BE2C (cell line): ENCODE measurements at regions not wholly inside any gene's neighbourhood (a gene's known extent, or its start where the extent isn't known, plus 50 kb on each side); places are given as distances from the start of the nearest gene placed in this dataset.

ENCODE experiments used
- DNase-seq: peaks from one replicate; pipeline ENCODE4 v3.0.0-alpha.2; 2020
- H3K27me3 ChIP-seq: fragments of 250-450 bp; sonication (Bioruptor Pico); 2 replicates; pipeline ENCODE4 v1.5.1; 2020; ENCODE audit warnings: mild to moderate bottlenecking
- H3K36me3 ChIP-seq: fragments of 250-450 bp; sonication (Bioruptor Pico); 2 replicates; pipeline ENCODE4 v1.5.1; 2020; ENCODE audit warnings: mild to moderate bottlenecking
- H3K4me1 ChIP-seq: fragments of 250-450 bp; sonication (Bioruptor Pico); 2 replicates; pipeline ENCODE4 v1.5.1; 2020
- H3K4me3 ChIP-seq: 2 replicates; pipeline ENCODE4 v1.5.1; 2011; ENCODE audit warnings: low read depth, low read length
- H3K9me3 ChIP-seq: fragments of 250-450 bp; sonication (Bioruptor Pico); 2 replicates; pipeline ENCODE4 v1.5.1; 2020
- TF ChIP-seq, protein P1 (sequence below): IDR thresholded peaks from 2 replicates; pipeline ENCODE4 v1.5.1; 2012; ENCODE audit warnings: mild to moderate bottlenecking, low read depth, low read length

DNA sequence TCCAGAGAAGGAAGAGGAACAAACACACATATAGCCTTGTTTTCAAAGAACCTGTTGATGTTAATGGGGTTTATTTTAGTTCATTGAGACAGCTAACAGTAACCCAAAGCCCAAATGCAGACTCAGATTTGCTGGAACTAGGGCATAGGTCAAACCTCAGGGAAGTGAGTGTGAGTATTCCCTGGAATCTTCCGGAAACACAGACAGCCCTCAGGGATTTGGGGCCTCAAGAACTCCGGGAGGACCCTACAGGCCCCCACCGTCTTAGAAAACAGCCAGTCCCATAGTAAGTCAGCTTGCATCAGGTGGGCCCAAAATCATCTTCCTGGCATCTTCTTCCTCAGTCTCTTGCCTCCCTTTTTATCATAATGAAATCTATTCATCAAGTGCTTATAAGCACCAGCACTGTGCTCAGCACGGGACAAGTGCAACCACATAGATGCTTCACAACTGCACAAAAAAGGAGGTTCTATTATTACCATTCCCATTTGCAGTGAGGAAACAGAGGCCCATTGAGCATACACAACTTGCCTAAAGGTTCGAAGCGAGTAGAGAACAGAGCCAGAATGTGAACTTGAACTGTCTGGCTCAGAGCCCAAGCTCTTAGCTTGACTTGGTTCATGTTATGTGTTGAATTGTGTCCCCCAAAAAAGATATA is 50.2 kb upstream of the BCL11A start:
- Histone ChIP-seq H3K4me1 (no peaks in the 10 kb centered on the region), H3K9me3 (no peaks in the 10 kb centered on the region), H3K27me3 (no peaks in the 10 kb centered on the region), H3K36me3 (no peaks in the 10 kb centered on the region), H3K4me3 (no peak overlapping the region)
- no peak for DNase-seq
- TF ChIP-seq, protein P1, sequence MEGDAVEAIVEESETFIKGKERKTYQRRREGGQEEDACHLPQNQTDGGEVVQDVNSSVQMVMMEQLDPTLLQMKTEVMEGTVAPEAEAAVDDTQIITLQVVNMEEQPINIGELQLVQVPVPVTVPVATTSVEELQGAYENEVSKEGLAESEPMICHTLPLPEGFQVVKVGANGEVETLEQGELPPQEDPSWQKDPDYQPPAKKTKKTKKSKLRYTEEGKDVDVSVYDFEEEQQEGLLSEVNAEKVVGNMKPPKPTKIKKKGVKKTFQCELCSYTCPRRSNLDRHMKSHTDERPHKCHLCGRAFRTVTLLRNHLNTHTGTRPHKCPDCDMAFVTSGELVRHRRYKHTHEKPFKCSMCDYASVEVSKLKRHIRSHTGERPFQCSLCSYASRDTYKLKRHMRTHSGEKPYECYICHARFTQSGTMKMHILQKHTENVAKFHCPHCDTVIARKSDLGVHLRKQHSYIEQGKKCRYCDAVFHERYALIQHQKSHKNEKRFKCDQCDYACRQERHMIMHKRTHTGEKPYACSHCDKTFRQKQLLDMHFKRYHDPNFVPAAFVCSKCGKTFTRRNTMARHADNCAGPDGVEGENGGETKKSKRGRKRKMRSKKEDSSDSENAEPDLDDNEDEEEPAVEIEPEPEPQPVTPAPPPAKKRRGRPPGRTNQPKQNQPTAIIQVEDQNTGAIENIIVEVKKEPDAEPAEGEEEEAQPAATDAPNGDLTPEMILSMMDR, result no peak

DNA sequence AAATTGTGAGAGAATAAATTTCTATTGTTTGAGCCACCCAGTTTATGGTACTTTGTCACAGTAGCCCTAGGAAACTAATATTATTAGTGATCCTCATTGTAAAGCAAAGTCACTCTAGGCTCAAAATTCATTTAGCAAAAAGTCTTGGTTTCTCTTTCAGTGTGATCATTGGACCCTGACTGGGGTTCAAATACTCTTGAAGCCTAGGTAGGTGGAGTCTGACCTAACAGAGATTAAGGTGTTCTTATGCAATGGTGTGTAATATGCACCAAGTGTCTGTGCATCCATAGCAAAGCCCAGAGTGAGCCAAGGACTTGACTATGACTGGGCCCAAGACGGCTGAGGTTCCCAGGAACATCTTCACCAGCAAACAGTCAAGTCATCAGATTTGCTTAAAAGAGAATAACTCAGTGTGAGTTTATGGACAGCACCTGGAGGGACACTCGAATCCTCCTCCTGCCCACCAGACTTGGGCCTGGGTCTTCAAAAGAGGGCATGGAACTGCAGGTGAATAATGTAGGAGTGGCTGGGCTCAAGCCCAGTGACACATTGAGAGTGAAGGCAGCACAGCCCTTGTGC is 51.1 kb upstream of the BCL11A start:
- H3K36me3 ChIP-seq, result no peaks in the 10 kb centered on the region

DNA sequence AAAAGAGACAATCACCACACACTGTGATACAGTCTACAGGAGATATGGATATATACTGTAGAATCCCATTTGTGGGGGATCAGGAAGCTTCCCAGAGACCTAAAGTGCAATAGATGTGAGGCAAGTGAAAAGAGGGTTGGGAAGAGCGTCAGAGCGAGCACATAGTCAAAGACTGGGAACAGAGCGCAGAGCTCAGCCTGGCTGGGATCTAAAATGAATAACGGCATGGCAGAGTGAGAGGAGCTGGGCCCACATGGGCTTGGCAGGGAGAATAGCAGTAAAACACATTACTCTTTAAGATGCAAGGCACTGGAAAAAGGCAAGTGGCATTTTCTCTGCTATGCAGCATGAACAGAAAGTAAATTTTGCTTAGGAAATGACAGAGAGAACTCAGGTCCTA is 52.4 kb upstream of the BCL11A start:
- Histone ChIP-seq H3K27me3 (no peaks in the 10 kb centered on the region), H3K36me3 (no peaks in the 10 kb centered on the region), H3K4me1 (no peaks in the 10 kb centered on the region), H3K4me3 (no peak overlapping the region), H3K9me3 (no peaks in the 10 kb centered on the region)
- TF ChIP-seq, protein P1, result no peak
- no peak for DNase-seq

More for the DNA sequence above, 51.1 kb upstream of the BCL11A start:
- H3K9me3 ChIP-seq, result no peaks in the 10 kb centered on the region
- H3K4me1 ChIP-seq, result no peaks in the 10 kb centered on the region
- H3K4me3 ChIP-seq, result no peak overlapping the region
- TF ChIP-seq, protein P1, result no peak
- no peak for DNase-seq
- no peaks in the 10 kb centered on the region for H3K27me3 ChIP-seq

DNA sequence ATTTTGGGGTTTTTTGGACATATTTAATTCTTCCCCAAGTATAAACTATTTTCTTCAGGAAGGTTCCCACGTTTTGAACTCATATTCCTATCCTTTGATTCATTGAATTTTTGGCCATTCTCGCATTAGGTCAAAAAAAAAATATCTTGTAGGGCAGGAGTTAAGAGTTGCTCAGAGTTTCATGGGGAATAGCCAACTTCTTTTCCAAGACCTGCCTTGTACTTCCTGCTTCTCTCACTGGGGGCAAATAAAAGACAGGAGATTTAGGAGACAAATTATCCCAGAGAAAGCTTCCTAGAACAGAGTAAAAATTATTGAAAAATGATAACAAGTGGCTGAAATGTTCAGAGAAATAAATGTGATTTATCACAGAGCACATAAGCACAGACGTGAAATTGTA is 55.2 kb upstream of the BCL11A start:
- TF ChIP-seq, protein P1, result no peak
- Histone ChIP-seq H3K36me3 (no peaks in the 10 kb centered on the region), H3K4me1 (no peaks in the 10 kb centered on the region), H3K9me3 (no peaks in the 10 kb centered on the region), H3K4me3 (no peak overlapping the region), H3K27me3 (no peaks in the 10 kb centered on the region)
- no peak for DNase-seq

DNA sequence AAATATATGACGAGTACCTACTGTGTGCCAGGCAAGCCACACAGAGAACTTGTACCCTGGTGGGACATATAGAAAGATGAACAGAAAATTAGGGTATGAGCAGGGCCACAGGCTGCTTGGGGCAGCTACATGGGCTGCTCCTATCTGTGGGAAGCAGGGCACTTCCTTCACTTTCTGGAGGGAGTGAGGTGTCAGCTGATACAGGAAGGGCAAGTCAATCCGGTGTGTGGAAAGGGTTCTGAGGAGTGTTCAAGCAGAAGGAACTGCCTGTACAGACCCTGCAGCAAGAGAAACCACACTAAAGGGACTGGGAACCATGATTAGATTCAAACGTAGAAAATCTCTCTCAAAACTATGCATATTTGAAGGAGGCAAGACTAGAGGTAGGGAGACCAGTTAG is 58.6 kb upstream of the BCL11A start:
- Histone ChIP-seq H3K36me3 (no peaks in the 10 kb centered on the region), H3K4me1 (no peaks in the 10 kb centered on the region), H3K4me3 (no peak overlapping the region), H3K9me3 (no peaks in the 10 kb centered on the region), H3K27me3 (no peaks in the 10 kb centered on the region)
- no peak for DNase-seq
- TF ChIP-seq, protein P1, result no peak

DNA sequence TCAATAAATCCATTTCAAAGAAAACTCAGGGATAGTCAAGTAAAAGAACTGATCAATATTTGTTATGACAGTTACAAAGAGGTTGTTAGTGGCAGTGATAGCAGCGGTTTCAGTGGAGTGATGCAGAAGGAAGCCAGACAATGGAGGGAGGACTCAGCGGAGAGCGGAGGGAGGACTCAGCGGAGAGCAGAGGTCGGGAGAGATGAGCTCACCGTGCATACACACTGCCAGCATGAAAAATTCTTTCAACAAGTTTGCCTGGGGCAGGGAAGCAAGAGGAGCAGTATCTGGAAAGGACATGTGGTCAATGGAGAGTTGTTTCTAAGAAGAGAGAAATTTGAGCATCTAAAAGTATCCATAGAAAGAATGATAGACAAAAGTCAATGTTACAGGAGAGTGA is 60.9 kb upstream of the BCL11A start:
- TF ChIP-seq, protein P1, result no peak
- DNase-seq, result no peak

More for the DNA sequence above, 60.9 kb upstream of the BCL11A start:
- no peaks in the 10 kb centered on the region for H3K9me3 ChIP-seq
- H3K4me3 ChIP-seq, result no peak overlapping the region
- H3K27me3 ChIP-seq, result no peaks in the 10 kb centered on the region
- no peaks in the 10 kb centered on the region for H3K4me1 ChIP-seq
- no peaks in the 10 kb centered on the region for H3K36me3 ChIP-seq
